22Rv1 (cell line): ENCODE measurements at regions not wholly inside any gene's neighbourhood (a gene's known extent, or its start where the extent isn't known, plus 50 kb on each side); places are given as distances from the start of the nearest gene placed in this dataset.

Experiments
- H3K27ac ChIP-seq: fragments of 450-650 bp; 2 replicates; pipeline ENCODE4 v1.5.1; 2017
- ZFX ChIP-seq: fragments of 450-650 bp; IDR thresholded peaks from 2 replicates; pipeline ENCODE4 v1.6.1; 2017; ENCODE audit warnings: antibody characterized with exemption, borderline replicate concordance
- TF ChIP-seq, protein P1 (sequence below): fragments of 450-650 bp; IDR thresholded peaks from 2 replicates; pipeline ENCODE4 v1.5.1; 2017; ENCODE audit warnings: mild to moderate bottlenecking

DNA sequence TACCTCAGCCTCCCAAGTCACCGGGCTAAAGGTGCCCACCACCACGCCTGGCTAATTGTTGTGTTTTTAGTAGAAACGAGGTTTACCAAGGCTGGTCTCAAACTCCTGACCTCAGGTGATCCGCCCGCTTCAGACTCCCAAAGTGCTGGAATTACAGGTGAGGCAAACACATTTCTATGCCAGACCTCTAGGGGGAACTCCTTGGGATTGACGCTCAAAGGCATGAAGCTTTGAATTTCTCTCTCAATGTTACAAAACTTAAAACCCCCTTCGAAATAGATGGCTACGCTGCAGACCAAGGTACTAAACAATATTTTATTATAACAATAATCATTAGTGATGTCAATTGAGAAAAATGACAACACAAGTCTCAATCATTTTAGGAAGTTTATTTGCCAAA, 330.0 kb downstream of the SETD4 start:
- H3K27ac ChIP-seq = no peak overlapping the region
- TF ChIP-seq, protein P1, sequence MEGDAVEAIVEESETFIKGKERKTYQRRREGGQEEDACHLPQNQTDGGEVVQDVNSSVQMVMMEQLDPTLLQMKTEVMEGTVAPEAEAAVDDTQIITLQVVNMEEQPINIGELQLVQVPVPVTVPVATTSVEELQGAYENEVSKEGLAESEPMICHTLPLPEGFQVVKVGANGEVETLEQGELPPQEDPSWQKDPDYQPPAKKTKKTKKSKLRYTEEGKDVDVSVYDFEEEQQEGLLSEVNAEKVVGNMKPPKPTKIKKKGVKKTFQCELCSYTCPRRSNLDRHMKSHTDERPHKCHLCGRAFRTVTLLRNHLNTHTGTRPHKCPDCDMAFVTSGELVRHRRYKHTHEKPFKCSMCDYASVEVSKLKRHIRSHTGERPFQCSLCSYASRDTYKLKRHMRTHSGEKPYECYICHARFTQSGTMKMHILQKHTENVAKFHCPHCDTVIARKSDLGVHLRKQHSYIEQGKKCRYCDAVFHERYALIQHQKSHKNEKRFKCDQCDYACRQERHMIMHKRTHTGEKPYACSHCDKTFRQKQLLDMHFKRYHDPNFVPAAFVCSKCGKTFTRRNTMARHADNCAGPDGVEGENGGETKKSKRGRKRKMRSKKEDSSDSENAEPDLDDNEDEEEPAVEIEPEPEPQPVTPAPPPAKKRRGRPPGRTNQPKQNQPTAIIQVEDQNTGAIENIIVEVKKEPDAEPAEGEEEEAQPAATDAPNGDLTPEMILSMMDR = no peak
- no peak for TF ChIP-seq ZFX

DNA sequence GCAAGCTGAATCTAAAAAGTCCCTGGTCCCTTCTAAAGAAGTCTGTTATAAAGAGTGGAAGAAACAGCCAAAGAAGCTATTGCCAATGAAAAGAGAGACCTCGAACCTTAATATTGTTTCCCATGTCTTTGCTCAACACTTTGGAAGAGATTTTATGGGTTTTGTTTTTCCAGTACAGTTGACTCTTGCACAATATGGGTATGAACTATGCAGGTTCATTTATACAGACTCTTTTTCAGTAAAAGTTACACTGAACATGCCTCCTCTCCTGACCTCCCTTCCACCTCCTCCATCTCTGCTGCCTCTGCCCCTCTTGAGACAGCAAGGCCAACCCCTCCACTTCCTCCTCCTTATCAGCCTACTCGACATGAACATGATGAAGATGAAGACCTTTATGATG, 332.5 kb downstream of the SETD4 start:
- H3K27ac ChIP-seq = no peak overlapping the region
- TF ChIP-seq ZFX = no peak
- TF ChIP-seq, protein P1 = no peak

DNA sequence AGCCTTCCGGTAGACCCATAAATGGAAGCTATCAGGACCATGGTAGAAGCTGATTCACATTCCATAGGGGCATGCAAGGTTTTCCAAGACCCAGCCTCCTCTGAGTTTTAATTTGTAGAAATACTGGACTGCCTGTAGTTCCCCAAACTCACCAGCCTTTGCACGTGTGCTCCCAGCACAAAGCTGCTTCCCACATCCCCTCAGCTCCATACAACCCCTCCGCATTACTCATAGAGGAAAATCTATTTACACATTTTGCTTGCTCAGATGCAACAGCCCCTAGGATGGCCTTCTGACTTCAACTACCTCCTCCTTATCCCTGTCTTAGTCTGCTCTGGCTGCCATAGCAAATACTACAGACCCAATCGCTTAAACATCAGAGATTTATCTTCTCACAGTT, 336.2 kb downstream of the SETD4 start:
- TF ChIP-seq, protein P1 = no peak
- no peak for TF ChIP-seq ZFX
- H3K27ac ChIP-seq = no peak overlapping the region

DNA sequence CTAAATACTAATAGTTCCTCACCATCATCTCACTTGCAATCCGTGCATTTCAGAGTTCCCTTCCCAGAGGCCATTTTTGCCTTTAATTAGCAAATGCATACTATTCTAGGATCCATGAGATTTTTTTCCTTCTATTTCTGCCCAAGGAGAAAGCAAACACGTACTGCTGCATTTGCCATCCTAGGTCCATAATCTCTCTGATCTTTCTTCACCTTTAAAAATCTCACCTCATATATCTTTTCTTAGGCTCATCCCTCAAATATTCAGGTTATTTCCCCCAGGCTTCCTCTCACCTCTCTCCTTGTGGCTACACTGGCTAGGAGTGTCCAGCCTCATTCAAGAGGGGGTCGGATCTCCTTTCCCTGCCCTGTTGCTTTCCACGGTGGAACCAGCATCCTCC, 338.6 kb downstream of the SETD4 start:
- no peak overlapping the region for H3K27ac ChIP-seq
- TF ChIP-seq ZFX = no peak
- TF ChIP-seq, protein P1 = no peak

DNA sequence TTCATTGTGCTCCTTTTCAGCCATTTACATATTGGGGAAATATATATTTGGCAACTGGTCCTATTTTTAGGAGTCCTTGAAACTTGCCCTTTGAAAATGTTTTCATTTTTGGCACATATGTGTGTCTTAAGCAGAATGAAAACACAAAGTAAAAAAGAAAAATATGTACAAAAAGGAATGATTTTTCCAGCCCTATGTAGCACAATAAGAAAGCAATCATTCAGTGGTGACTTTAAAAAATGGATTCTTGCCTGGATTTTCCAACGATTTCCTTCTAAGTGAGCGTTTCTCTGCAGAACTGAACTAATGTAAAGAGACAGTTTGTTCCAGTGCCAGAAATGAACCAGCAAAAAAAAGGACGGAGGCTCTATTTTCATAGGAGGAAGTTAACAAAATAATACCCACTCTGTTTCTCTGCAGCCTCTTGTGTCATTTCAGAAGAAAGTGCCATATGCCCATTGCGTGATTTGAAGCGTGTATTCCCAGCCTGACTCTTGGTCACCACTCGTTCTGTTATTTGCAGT, 340.1 kb downstream of the SETD4 start:
- H3K27ac ChIP-seq = no peak overlapping the region
- no peak for TF ChIP-seq ZFX
- TF ChIP-seq, protein P1 = no peak

DNA sequence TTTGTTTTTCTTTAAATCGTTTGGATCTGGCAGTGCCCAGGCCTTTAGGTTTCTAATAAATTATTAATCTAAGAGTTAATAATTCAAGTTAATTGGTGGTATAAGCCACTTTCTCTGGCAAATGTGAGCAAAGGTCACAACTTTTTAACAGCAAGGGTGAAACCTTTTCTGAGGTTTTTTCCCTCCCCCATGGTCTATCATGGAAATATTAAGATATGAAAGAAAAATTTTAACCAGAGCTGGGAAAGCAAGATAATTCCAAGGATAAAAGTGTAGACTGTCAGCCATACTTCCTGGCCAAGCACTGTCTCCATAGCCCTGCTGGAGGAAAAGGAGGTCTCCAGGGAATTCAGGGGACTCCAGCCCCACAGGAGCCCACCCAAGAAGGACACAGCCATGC, 341.2 kb downstream of the SETD4 start:
- TF ChIP-seq ZFX = no peak
- TF ChIP-seq, protein P1 = no peak
- no peak overlapping the region for H3K27ac ChIP-seq

DNA sequence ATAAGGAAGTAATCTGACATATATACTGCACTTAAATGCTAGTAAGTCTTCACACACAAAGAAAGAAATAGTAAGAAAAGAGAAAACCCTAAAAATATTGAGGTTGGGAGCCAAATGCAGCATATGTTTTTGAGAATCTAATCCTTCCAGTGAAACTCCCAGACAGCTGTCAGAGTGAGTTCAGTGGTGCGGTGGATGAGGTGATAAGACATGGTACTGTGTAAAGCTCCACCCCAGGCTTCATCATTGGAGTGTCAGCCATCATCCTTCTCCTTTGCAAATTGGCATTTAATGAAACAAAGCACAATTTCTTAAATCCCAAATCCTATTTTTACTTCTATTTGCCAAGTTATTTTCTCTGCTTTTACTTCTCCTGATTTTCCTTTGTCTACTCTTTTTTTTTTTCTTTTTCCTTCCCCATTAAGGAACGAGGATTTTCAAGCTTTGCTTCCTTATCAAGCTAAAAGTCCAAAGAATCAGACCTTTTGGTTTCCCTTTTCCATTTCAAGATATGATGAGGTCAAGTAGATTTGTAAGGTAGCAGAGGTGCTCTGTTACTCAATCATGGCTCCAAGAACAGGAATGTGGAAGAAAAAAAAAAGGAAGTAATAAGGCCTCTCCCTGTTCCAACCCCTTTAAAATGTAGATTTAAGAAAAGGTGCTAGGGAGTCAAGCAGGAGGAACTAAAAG, 343.3 kb downstream of the SETD4 start:
- H3K27ac ChIP-seq = no peak overlapping the region
- TF ChIP-seq ZFX = no peak
- TF ChIP-seq, protein P1 = no peak
